HG02798 (cell line): ENCODE measurements at regions not wholly inside any gene's neighbourhood (a gene's known extent, or its start where the extent isn't known, plus 50 kb on each side); places are given as distances from the start of the nearest gene placed in this dataset.
"Not testable (repeated sequence)": the region's sequence is repeated elsewhere in the genome, so short reads cannot be mapped to it uniquely, and the experiment has no call there.

Source experiments
- ATAC-seq: cut with Tn5 transposase; IDR thresholded peaks from one replicate; pipeline ENCODE4 v1.9.1; 2021; ENCODE audit warnings: mild to moderate bottlenecking; ENCODE audit not compliant: unreplicated experiment, poor library complexity

GRCh38 chr3:6438031-6438430 is 422.9 kb upstream of the GRM7 start:
- ATAC-seq: no peak

GRCh38 chr3:6439226-6439625 is 421.7 kb upstream of the GRM7 start:
- no peak for ATAC-seq

- ATAC-seq: no peak
Measured at GRCh38 chr3:6439824-6440223, 421.1 kb upstream of the GRM7 start.

GRCh38 chr3:6444888-6445658 is 415.8 kb upstream of the GRM7 start:
- ATAC-seq: no peak

- no peak for ATAC-seq
Measured at GRCh38 chr3:6447166-6447801, 413.6 kb upstream of the GRM7 start.

GRCh38 chr3:6448011-6448410 is 412.9 kb upstream of the GRM7 start:
- peak; percentile 48 for ATAC-seq

- ATAC-seq: no peak
Measured at GRCh38 chr3:6449099-6449498, 411.8 kb upstream of the GRM7 start.

- no peak for ATAC-seq
Measured at GRCh38 chr3:6452974-6453373, 407.9 kb upstream of the GRM7 start.

- ATAC-seq: no peak
Measured at GRCh38 chr3:6455031-6455430, 405.9 kb upstream of the GRM7 start.

GRCh38 chr3:6467186-6467585 is 393.7 kb upstream of the GRM7 start:
- ATAC-seq: no peak

- no peak for ATAC-seq
Measured at GRCh38 chr3:6468589-6468988, 392.3 kb upstream of the GRM7 start.

GRCh38 chr3:6471744-6472143 is 389.2 kb upstream of the GRM7 start:
- ATAC-seq: no peak

GRCh38 chr3:6490487-6491327 is 370.2 kb upstream of the GRM7 start:
- ATAC-seq: not testable (repeated sequence)

GRCh38 chr3:6491768-6492167 is 369.1 kb upstream of the GRM7 start:
- no peak for ATAC-seq

- no peak for ATAC-seq
Measured at GRCh38 chr3:6492306-6492705, 368.6 kb upstream of the GRM7 start.

GRCh38 chr3:6498944-6499343 is 362.0 kb upstream of the GRM7 start:
- ATAC-seq: not testable (repeated sequence)

- ATAC-seq: no peak
Measured at GRCh38 chr3:6504347-6504746, 356.6 kb upstream of the GRM7 start.

- ATAC-seq: no peak
Measured at GRCh38 chr3:6504834-6505233, 356.1 kb upstream of the GRM7 start.

- no peak for ATAC-seq
Measured at GRCh38 chr3:6508410-6508759, 352.5 kb upstream of the GRM7 start.

GRCh38 chr3:6509576-6509975 is 351.3 kb upstream of the GRM7 start:
- ATAC-seq: no peak

- ATAC-seq: no peak
Measured at GRCh38 chr3:6510713-6511112, 350.2 kb upstream of the GRM7 start.
